Gastroesophageal sphincter (tissue), 3 donors: ENCODE measurements at regions not wholly inside any gene's neighbourhood (a gene's known extent, or its start where the extent isn't known, plus 50 kb on each side); places are given as distances from the start of the nearest gene placed in this dataset.

Source experiments
- EP300 ChIP-seq: sonication (generic); formaldehyde crosslinking; IDR thresholded peaks from one replicate; pipeline ENCODE4 v1.6.1; 2017; ENCODE audit warnings: antibody characterized with exemption, mild to moderate bottlenecking
- POLR2A ChIP-seq, 2 donors: fragments of 450-650 bp; IDR thresholded peaks; one replicate each; pipeline ENCODE4 v1.6.1; 2017; ENCODE audit warnings: antibody characterized with exemption in 2 of 2, mild to moderate bottlenecking in 2 of 2, moderate library complexity in 1 of 2
- POLR2AphosphoS5 ChIP-seq: sonication (generic); formaldehyde crosslinking; IDR thresholded peaks from one replicate; pipeline ENCODE4 v1.6.1; 2017; ENCODE audit warnings: antibody characterized with exemption
- TF ChIP-seq, protein P1 (sequence below), 4 experiments: fragments of 200-600 bp in 2 of 4; fragments of 450-650 bp in 2 of 4; sonication (generic) in 1 of 4; IDR thresholded peaks; one replicate each; pipeline ENCODE4 v1.5.1; 2017 to 2019; ENCODE audit warnings: antibody characterized with exemption in 4 of 4, mild to moderate bottlenecking in 2 of 4, moderate library complexity in 2 of 4

DNA sequence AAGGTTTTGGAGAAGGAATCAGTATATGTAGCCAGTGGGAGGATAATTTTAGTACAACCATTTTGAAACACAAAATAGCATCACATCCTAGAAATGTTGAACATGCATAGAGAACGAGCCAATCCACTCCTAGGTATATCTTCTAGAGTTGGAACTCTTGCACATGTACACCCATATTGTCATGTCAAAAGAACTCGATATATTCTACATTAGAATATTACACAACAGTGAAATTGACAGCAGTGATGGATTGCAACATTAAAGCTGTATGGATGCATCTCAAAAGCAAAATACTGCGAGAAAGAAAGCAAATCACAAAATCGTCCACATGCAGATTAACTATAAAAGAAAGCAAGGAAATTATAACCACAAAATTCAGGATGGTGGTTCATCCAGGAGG is 159.3 kb upstream of the NEBL start:
- TF ChIP-seq, protein P1, sequence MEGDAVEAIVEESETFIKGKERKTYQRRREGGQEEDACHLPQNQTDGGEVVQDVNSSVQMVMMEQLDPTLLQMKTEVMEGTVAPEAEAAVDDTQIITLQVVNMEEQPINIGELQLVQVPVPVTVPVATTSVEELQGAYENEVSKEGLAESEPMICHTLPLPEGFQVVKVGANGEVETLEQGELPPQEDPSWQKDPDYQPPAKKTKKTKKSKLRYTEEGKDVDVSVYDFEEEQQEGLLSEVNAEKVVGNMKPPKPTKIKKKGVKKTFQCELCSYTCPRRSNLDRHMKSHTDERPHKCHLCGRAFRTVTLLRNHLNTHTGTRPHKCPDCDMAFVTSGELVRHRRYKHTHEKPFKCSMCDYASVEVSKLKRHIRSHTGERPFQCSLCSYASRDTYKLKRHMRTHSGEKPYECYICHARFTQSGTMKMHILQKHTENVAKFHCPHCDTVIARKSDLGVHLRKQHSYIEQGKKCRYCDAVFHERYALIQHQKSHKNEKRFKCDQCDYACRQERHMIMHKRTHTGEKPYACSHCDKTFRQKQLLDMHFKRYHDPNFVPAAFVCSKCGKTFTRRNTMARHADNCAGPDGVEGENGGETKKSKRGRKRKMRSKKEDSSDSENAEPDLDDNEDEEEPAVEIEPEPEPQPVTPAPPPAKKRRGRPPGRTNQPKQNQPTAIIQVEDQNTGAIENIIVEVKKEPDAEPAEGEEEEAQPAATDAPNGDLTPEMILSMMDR (IDR thresholded peaks at IDR 0.05): no peak
- TF ChIP-seq POLR2A (IDR thresholded peaks at IDR 0.05): no peak
- TF ChIP-seq POLR2AphosphoS5: no peak
- no peak for TF ChIP-seq EP300
